ENCODE measurements at regions not wholly inside any gene's neighbourhood (a gene's known extent, or its start where the extent isn't known, plus 50 kb on each side); places are given as distances from the start of the nearest gene placed in this dataset.

DNA sequence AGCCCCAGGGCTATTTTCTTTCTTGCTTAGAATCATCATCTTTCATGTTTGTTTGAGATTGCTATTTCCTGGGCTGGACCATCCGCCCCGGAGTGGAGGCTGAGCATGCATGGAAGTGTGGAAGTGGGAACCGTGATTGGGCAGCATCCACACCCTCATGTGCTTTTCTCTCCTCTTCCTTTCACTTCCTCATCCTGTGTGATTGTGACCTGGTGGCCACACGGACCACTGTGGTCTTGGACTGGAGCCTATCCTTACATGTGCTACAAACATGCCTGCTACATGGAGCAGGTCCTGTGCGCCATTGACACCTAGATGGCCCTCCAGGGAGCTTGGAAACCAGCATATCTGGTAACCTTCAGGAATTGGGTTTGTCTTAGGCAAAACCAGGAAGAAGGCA is 175.9 kb upstream of the LCORL start:
- TF ChIP-seq, protein P1, sequence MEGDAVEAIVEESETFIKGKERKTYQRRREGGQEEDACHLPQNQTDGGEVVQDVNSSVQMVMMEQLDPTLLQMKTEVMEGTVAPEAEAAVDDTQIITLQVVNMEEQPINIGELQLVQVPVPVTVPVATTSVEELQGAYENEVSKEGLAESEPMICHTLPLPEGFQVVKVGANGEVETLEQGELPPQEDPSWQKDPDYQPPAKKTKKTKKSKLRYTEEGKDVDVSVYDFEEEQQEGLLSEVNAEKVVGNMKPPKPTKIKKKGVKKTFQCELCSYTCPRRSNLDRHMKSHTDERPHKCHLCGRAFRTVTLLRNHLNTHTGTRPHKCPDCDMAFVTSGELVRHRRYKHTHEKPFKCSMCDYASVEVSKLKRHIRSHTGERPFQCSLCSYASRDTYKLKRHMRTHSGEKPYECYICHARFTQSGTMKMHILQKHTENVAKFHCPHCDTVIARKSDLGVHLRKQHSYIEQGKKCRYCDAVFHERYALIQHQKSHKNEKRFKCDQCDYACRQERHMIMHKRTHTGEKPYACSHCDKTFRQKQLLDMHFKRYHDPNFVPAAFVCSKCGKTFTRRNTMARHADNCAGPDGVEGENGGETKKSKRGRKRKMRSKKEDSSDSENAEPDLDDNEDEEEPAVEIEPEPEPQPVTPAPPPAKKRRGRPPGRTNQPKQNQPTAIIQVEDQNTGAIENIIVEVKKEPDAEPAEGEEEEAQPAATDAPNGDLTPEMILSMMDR (IDR thresholded peaks at IDR 0.05), result no peak
- TF ChIP-seq POLR2A (IDR thresholded peaks at IDR 0.05), result no peak

All from adrenal gland (tissue), 5 donors.